OCI-LY1 (cell line): ENCODE measurements at regions not wholly inside any gene's neighbourhood (a gene's known extent, or its start where the extent isn't known, plus 50 kb on each side); places are given as distances from the start of the nearest gene placed in this dataset.

Source experiments
- H2AFZ ChIP-seq: fragments of 200-600 bp; sonication (generic), shearing (Covaris generic); 2 replicates; pipeline ENCODE4 v1.6.0; 2014; ENCODE audit warnings: antibody characterized with exemption, mild to moderate bottlenecking, low read length
- H3F3A ChIP-seq: fragments of 200-600 bp; sonication (generic), shearing (Covaris generic); 2 replicates; pipeline ENCODE4 v1.6.0; 2014; ENCODE audit warnings: mild to moderate bottlenecking, antibody characterized with exemption, low read length, moderate library complexity; ENCODE audit not compliant: insufficient read depth
- H3K27ac ChIP-seq: fragments of 200-600 bp; sonication (generic); 2 replicates; pipeline ENCODE4 v1.5.1; 2014; ENCODE audit warnings: low read length, mixed run types, mild to moderate bottlenecking, low read depth; ENCODE audit not compliant: poor library complexity, severe bottlenecking
- H3K27me3 ChIP-seq: fragments of 200-600 bp; sonication (generic); 2 replicates; pipeline ENCODE4 v1.6.0; 2014; ENCODE audit warnings: antibody characterized with exemption, mild to moderate bottlenecking, low read length, moderate library complexity; ENCODE audit not compliant: insufficient read depth
- H3K36me3 ChIP-seq: fragments of 200-600 bp; sonication (generic); 2 replicates; pipeline ENCODE4 v1.6.1; 2014; ENCODE audit warnings: mild to moderate bottlenecking, antibody characterized with exemption, low read length, moderate library complexity, mixed read lengths; ENCODE audit not compliant: insufficient read depth
- H3K4me1 ChIP-seq: fragments of 200-600 bp; sonication (generic); 2 replicates; pipeline ENCODE4 v1.5.1; 2014; ENCODE audit warnings: mild to moderate bottlenecking, low read length, moderate library complexity; ENCODE audit not compliant: insufficient read depth, severe bottlenecking
- H3K4me2 ChIP-seq: fragments of 200-600 bp; sonication (generic), shearing (Covaris generic); 2 replicates; pipeline ENCODE4 v1.6.1; 2014; ENCODE audit warnings: low read length
- H3K4me3 ChIP-seq: fragments of 200-600 bp; sonication (generic); 2 replicates; pipeline ENCODE4 v1.5.1; 2014; ENCODE audit warnings: low read length, low read depth, mild to moderate bottlenecking, mixed read lengths; ENCODE audit not compliant: poor library complexity, severe bottlenecking
- H3K79me2 ChIP-seq: fragments of 200-600 bp; shearing (Covaris generic); 2 replicates; pipeline ENCODE4 v1.6.1; 2016; ENCODE audit warnings: mixed run types, low read length, mixed read lengths; ENCODE audit not compliant: insufficient read depth
- H3K9ac ChIP-seq: fragments of 200-600 bp; sonication (generic), shearing (Covaris generic); 2 replicates; pipeline ENCODE4 v1.6.1; 2014; ENCODE audit warnings: mild to moderate bottlenecking, low read length, mixed read lengths
- H3K9me2 ChIP-seq: fragments of 200-600 bp; sonication (generic), shearing (Covaris generic); 2 replicates; pipeline ENCODE4 v1.6.1; 2014; ENCODE audit warnings: low read depth, mild to moderate bottlenecking, low read length, mixed read lengths
- H3K9me3 ChIP-seq: fragments of 200-600 bp; shearing (Covaris generic); 2 replicates; pipeline ENCODE4 v1.6.1; 2014; ENCODE audit warnings: low read length, mixed read lengths
- H4K20me1 ChIP-seq: fragments of 200-600 bp; sonication (generic), shearing (Covaris generic); 2 replicates; pipeline ENCODE4 v1.6.0; 2016; ENCODE audit warnings: mild to moderate bottlenecking, low read length; ENCODE audit not compliant: insufficient read depth
- CTCF ChIP-seq: fragments of 200-600 bp; sonication (generic), shearing (Covaris generic); IDR thresholded peaks from 2 replicates; pipeline ENCODE4 v1.5.1; 2017; ENCODE audit warnings: mild to moderate bottlenecking, antibody characterized with exemption, low read length, moderate library complexity, mixed read lengths
- EZH2 ChIP-seq: fragments of 200-600 bp; sonication (generic), shearing (Covaris generic); IDR thresholded peaks from 2 replicates; pipeline ENCODE4 v1.8.0; 2017; ENCODE audit warnings: borderline replicate concordance, mixed run types, mild to moderate bottlenecking, antibody characterized with exemption, low read length, moderate library complexity, mixed read lengths

GRCh38 chr2:71976685-71977084 is 171.0 kb downstream of the CYP26B1 start:
- Histone ChIP-seq H3K9me2 (no peaks in the 10 kb centered on the region), H2AFZ (no peak overlapping the region), H3K27ac (no peak overlapping the region), H3K36me3 (no peaks in the 10 kb centered on the region), H3K4me2 (no peak overlapping the region), H3F3A (no peaks in the 10 kb centered on the region), H3K4me1 (no peaks in the 10 kb centered on the region), H3K79me2 (no peaks in the 10 kb centered on the region), H3K9me3 (no peaks in the 10 kb centered on the region), H3K4me3 (no peak overlapping the region), H3K9ac (no peak overlapping the region), H3K27me3 (no peaks in the 10 kb centered on the region), H4K20me1 (no peaks in the 10 kb centered on the region)
- TF ChIP-seq EZH2 (no peak), CTCF (no peak)

- Histone ChIP-seq H3F3A (no peaks in the 10 kb centered on the region), H3K27ac (no peak overlapping the region), H4K20me1 (no peaks in the 10 kb centered on the region), H3K36me3 (no peaks in the 10 kb centered on the region), H3K4me3 (no peak overlapping the region), H3K27me3 (no peaks in the 10 kb centered on the region), H3K4me1 (no peaks in the 10 kb centered on the region), H3K9ac (no peak overlapping the region), H3K9me2 (no peaks in the 10 kb centered on the region), H3K79me2 (no peaks in the 10 kb centered on the region), H2AFZ (no peak overlapping the region), H3K9me3 (no peaks in the 10 kb centered on the region), H3K4me2 (no peak overlapping the region)
- TF ChIP-seq EZH2: no peak
- TF ChIP-seq CTCF: no peak
These were observed 172.8 kb downstream of the CYP26B1 start for GRCh38 chr2:71974846-71975245.

- H3F3A ChIP-seq: no peaks in the 10 kb centered on the region
- H3K9ac ChIP-seq: no peak overlapping the region
- H3K9me3 ChIP-seq: no peaks in the 10 kb centered on the region
- H2AFZ ChIP-seq: no peak overlapping the region
- no peak overlapping the region for H3K27ac ChIP-seq
- H4K20me1 ChIP-seq: no peaks in the 10 kb centered on the region
- no peaks in the 10 kb centered on the region for H3K79me2 ChIP-seq
- H3K4me3 ChIP-seq: no peak overlapping the region
- no peaks in the 10 kb centered on the region for H3K9me2 ChIP-seq
- no peaks in the 10 kb centered on the region for H3K4me1 ChIP-seq
- H3K4me2 ChIP-seq: no peak overlapping the region
- H3K36me3 ChIP-seq: no peaks in the 10 kb centered on the region
- no peaks in the 10 kb centered on the region for H3K27me3 ChIP-seq
- TF ChIP-seq CTCF (no peak), EZH2 (no peak)
These were observed 176.2 kb downstream of the CYP26B1 start for GRCh38 chr2:71971493-71971892.
